Suprapubic skin (tissue), 4 donors: ENCODE measurements at regions not wholly inside any gene's neighbourhood (a gene's known extent, or its start where the extent isn't known, plus 50 kb on each side); places are given as distances from the start of the nearest gene placed in this dataset.

Source experiments
- DNase-seq, 2 donors: peaks; one replicate each; pipeline ENCODE4 v3.0.0-alpha.2; 2019; ENCODE audit warnings: low spot score in 2 of 2
- H3K27ac ChIP-seq: fragments of 200-600 bp; sonication (generic); one replicate; pipeline ENCODE4 v1.5.1; 2019
- H3K27me3 ChIP-seq: fragments of 200-600 bp; sonication (generic); one replicate; pipeline ENCODE4 v1.5.1; 2019
- H3K36me3 ChIP-seq: fragments of 200-600 bp; sonication (generic); one replicate; pipeline ENCODE4 v1.5.1; 2019
- H3K4me1 ChIP-seq: fragments of 200-600 bp; sonication (generic); one replicate; pipeline ENCODE4 v1.5.1; 2019
- H3K4me3 ChIP-seq: fragments of 200-600 bp; sonication (generic); one replicate; pipeline ENCODE4 v1.5.1; 2019; ENCODE audit warnings: mild to moderate bottlenecking
- H3K9me3 ChIP-seq: fragments of 200-600 bp; sonication (generic); one replicate; pipeline ENCODE4 v1.5.1; 2019
- EP300 ChIP-seq: sonication (generic); formaldehyde crosslinking; IDR thresholded peaks from one replicate; pipeline ENCODE4 v1.6.1; 2017; ENCODE audit warnings: antibody characterized with exemption
- POLR2A ChIP-seq, 2 donors: fragments of 450-650 bp; IDR thresholded peaks; one replicate each; pipeline ENCODE4 v1.6.1; 2017; ENCODE audit warnings: antibody characterized with exemption in 2 of 2, mild to moderate bottlenecking in 2 of 2, moderate library complexity in 2 of 2
- POLR2AphosphoS5 ChIP-seq, 3 donors: sonication (generic); formaldehyde crosslinking; IDR thresholded peaks; one replicate each; pipeline ENCODE4 v1.6.1; 2017; ENCODE audit warnings: antibody characterized with exemption in 3 of 3
- WGBS: methylation state at CpG from one replicate; pipeline ENCODE4 v1.1.5; 2018; 5-methylcytosine and 5-hydroxymethylcytosine counted together
- TF ChIP-seq, protein P1 (sequence below), 2 donors: fragments of 200-600 bp in 1 of 2; fragments of 450-650 bp in 1 of 2; sonication (generic) in 1 of 2; IDR thresholded peaks; one replicate each; pipeline ENCODE4 v1.5.1; 2016 to 2019; ENCODE audit warnings: antibody characterized with exemption in 2 of 2, mild to moderate bottlenecking in 1 of 2, moderate library complexity in 1 of 2

DNA sequence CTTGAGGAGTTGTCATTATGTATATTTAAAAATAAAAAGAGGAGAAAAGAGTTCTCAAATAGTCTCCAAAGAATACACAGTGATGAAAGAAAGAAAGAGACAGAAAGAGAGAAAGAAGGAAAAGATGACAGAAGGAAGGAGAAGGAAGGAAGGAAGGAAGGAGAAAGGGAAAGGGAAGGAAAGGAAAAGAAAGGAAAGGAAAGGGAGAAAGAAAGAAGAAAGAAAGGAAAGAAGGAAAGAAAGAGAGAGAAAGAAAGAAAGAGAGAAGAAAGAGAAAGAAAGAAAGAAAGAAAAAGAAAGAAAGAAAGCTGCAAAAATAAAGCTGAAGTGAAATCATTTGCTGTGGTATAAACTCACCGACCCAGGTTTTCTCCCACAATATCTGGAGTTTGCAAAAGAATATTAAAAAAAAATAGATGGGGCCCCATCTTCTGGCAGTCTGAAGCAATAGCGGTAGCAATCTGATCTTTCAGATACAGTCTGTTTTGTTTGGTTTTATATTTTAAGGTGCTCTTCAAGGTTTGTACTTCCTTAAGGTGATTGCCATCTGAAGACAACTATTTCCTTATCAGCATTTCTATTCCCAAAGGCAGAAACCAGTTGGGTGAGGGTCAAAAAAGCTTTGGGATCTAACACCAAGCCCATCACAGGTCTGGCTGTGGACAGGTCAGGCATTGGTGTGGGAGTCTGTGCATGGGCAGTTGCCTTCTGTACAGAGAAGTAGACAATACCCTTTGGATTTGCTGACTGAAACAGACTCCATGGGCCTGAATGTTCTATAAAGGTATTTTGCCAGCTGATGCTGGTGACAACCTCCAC is 160.4 kb downstream of the CPEB2 start:
- TF ChIP-seq POLR2AphosphoS5 (IDR thresholded peaks at IDR 0.05) (no peak), POLR2A (IDR thresholded peaks at IDR 0.05) (no peak), EP300 (no peak)
- TF ChIP-seq, protein P1, sequence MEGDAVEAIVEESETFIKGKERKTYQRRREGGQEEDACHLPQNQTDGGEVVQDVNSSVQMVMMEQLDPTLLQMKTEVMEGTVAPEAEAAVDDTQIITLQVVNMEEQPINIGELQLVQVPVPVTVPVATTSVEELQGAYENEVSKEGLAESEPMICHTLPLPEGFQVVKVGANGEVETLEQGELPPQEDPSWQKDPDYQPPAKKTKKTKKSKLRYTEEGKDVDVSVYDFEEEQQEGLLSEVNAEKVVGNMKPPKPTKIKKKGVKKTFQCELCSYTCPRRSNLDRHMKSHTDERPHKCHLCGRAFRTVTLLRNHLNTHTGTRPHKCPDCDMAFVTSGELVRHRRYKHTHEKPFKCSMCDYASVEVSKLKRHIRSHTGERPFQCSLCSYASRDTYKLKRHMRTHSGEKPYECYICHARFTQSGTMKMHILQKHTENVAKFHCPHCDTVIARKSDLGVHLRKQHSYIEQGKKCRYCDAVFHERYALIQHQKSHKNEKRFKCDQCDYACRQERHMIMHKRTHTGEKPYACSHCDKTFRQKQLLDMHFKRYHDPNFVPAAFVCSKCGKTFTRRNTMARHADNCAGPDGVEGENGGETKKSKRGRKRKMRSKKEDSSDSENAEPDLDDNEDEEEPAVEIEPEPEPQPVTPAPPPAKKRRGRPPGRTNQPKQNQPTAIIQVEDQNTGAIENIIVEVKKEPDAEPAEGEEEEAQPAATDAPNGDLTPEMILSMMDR (IDR thresholded peaks at IDR 0.05) = no peak
- H3K4me3 ChIP-seq = no peak overlapping the region
- H3K27ac ChIP-seq = no peak overlapping the region
- no peak for DNase-seq
- no peaks in the 10 kb centered on the region for H3K36me3 ChIP-seq
- WGBS = 3% methylated on average over 2 of the region's 2 CpGs
- no peaks in the 10 kb centered on the region for H3K9me3 ChIP-seq
- H3K27me3 ChIP-seq = no peaks in the 10 kb centered on the region
- H3K4me1 ChIP-seq = peaks cover 15% of the 10 kb centered on the region

DNA sequence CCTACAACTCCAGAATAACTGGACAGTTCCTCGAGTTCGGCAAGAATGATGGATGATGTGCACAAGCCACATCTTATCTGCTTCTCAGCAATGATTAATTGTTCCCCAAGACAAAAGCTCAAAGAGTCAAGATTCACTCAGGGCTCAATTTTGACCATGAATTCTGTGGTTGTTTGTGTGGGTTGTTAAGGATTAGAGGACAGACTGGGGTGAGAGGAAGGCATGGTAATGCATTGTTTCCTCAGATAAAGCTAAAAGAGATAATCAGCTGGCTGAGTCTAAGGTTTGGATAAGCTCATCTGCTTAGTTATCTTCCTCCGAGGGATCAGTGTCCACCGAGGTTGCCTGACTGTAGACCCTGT is 161.0 kb downstream of the CPEB2 start:
- no peak for DNase-seq
- H3K4me1 ChIP-seq = peaks cover 15% of the 10 kb centered on the region
- H3K27me3 ChIP-seq = no peaks in the 10 kb centered on the region
- no peaks in the 10 kb centered on the region for H3K9me3 ChIP-seq
- WGBS = 64% methylated on average over 4 of the region's 4 CpGs
- no peak overlapping the region for H3K4me3 ChIP-seq
- H3K27ac ChIP-seq = no peak overlapping the region
- TF ChIP-seq POLR2AphosphoS5 (IDR thresholded peaks at IDR 0.05) (no peak), EP300 (no peak), POLR2A (IDR thresholded peaks at IDR 0.05) (no peak)
- TF ChIP-seq, protein P1 (IDR thresholded peaks at IDR 0.05) = no peak
- no peaks in the 10 kb centered on the region for H3K36me3 ChIP-seq

DNA sequence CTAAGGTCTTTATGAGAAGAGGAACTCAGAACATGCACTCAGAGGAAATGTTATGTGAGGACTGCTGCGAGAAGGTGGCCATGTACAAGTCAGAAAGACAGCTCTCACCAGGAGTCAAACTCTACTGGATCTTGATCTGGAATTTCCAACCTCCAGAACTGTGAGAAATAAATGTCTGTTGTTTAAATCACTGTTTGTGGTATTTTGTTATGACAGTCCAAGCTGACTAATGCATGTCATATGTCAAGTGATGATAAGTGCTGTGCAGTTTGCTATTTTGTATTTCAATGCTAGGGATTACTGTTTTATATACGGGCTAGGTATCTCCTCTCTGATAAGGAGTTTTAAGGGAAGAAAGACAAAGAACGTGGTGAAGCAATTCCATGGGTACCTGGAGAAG is 162.3 kb downstream of the CPEB2 start:
- Histone ChIP-seq H3K27ac (no peak overlapping the region), H3K4me3 (no peak overlapping the region), H3K27me3 (no peaks in the 10 kb centered on the region), H3K9me3 (no peaks in the 10 kb centered on the region), H3K4me1 (peaks cover 6% of the 10 kb centered on the region), H3K36me3 (no peaks in the 10 kb centered on the region)
- 67% methylated on average over 3 of the region's 3 CpGs for WGBS
- TF ChIP-seq POLR2A (IDR thresholded peaks at IDR 0.05) (no peak), POLR2AphosphoS5 (IDR thresholded peaks at IDR 0.05) (no peak), EP300 (no peak)
- TF ChIP-seq, protein P1 (IDR thresholded peaks at IDR 0.05) = no peak
- DNase-seq = no peak

DNA sequence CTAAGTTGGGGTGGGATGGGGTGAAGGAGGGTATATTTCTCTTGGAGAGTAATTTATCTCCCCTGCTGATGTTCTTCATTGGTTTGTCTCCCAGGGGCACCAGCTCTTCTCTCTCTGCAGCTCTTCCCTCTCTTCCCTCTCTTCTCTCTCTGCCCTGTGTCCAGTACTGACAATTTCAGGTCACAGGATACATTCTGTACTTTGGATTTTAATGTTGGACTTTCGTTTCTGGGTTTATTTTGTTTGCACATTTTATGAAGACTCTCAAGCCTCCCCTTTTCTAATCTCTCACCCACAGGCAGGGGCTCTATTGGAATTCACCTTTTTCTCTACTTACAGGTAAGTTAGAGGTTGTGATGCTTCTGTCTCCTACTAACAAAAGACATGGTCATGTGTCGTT is 165.5 kb downstream of the CPEB2 start:
- WGBS = 74% methylated on average over 2 of the region's 2 CpGs
- H3K4me3 ChIP-seq = no peak overlapping the region
- H3K4me1 ChIP-seq = peaks cover 2% of the 10 kb centered on the region
- no peaks in the 10 kb centered on the region for H3K36me3 ChIP-seq
- no peaks in the 10 kb centered on the region for H3K9me3 ChIP-seq
- no peak for TF ChIP-seq POLR2AphosphoS5 (IDR thresholded peaks at IDR 0.05)
- TF ChIP-seq, protein P1 (IDR thresholded peaks at IDR 0.05) = no peak
- TF ChIP-seq EP300 = no peak
- TF ChIP-seq POLR2A (IDR thresholded peaks at IDR 0.05) = no peak
- H3K27ac ChIP-seq = no peak overlapping the region
- H3K27me3 ChIP-seq = no peaks in the 10 kb centered on the region
- no peak for DNase-seq

DNA sequence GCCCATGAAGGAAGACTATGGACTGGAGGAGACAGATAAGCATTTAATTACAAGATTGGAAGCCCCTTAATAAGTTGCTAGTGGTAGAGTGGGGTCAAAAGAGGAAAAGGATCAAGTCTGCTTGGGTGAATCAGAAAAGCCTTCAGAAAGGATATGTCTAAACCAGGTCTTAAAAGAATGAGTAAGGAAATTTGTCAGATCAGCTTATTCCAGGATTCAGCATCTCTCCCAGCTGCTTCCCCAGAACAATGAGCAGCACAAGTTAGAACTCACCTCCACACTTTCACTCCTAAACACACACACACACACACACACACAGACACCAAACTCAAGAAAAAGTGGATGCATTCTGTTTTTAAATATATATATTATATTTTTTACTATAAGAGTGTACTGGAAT is 166.5 kb downstream of the CPEB2 start:
- Histone ChIP-seq H3K36me3 (no peaks in the 10 kb centered on the region), H3K27me3 (no peaks in the 10 kb centered on the region), H3K27ac (no peak overlapping the region), H3K4me3 (no peak overlapping the region), H3K4me1 (no peaks in the 10 kb centered on the region), H3K9me3 (no peaks in the 10 kb centered on the region)
- TF ChIP-seq POLR2AphosphoS5 (IDR thresholded peaks at IDR 0.05) = no peak
- no peak for TF ChIP-seq POLR2A (IDR thresholded peaks at IDR 0.05)
- TF ChIP-seq, protein P1 (IDR thresholded peaks at IDR 0.05) = no peak
- no peak for TF ChIP-seq EP300
- no peak for DNase-seq
